HEK293 (cell line): ENCODE measurements at regions not wholly inside any gene's neighbourhood (a gene's known extent, or its start where the extent isn't known, plus 50 kb on each side); places are given as distances from the start of the nearest gene placed in this dataset.

Experiments used
- CTCF ChIA-PET: fragments of 350-600 bp; formaldehyde crosslinking; extraction: SDS; loops from one replicate; lab custom pipeline; 2021; ENCODE audit warnings: antibody characterized with exemption; lab: Yijun Ruan, JAX
- POLR2A ChIA-PET: fragments of 300-600 bp; formaldehyde crosslinking; extraction: SDS; loops from one replicate; lab custom pipeline; 2020; ENCODE audit warnings: antibody characterized with exemption, inconsistent platforms; lab: Yijun Ruan, JAX
- H3K27ac ChIP-seq: fragments of 200-500 bp; sonication (Bioruptor generic); 2 replicates; pipeline ENCODE4 v1.5.1; 2014; ENCODE audit warnings: low read depth, low read length, control low read depth, inconsistent platforms; ENCODE audit errors: extremely low read depth
- H3K36me3 ChIP-seq, 2 experiments: fragments of 200-500 bp in 1 of 2; sonication (Bioruptor generic) in 1 of 2; 1 replicate in 1 of 2; 2 replicates in 1 of 2; pipeline ENCODE4 v1.5.1; 2014 to 2017; ENCODE audit warnings: inconsistent platforms in 2 of 2, low read length in 2 of 2; ENCODE audit not compliant: control insufficient read depth in 2 of 2, insufficient read depth in 1 of 2
- H3K4me1 ChIP-seq: fragments of 200-500 bp; sonication (Bioruptor generic); 2 replicates; pipeline ENCODE4 v1.5.1; 2014; ENCODE audit warnings: mild to moderate bottlenecking, low read length, inconsistent platforms; ENCODE audit not compliant: control insufficient read depth, insufficient read depth
- H3K4me3 ChIP-seq: 2 replicates; pipeline ENCODE4 v1.5.1; 2011; ENCODE audit warnings: low read depth, mild to moderate bottlenecking, control low read depth, low read length, moderate library complexity
- H3K9me3 ChIP-seq: fragments of 200-500 bp; sonication (Bioruptor generic); 2 replicates; pipeline ENCODE4 v1.5.1; 2014; ENCODE audit warnings: low read depth, low read length, inconsistent platforms; ENCODE audit not compliant: control insufficient read depth, insufficient read depth
- FEZF1 ChIP-seq: fragments of 450-650 bp; formaldehyde crosslinking; IDR thresholded peaks from 2 replicates; pipeline ENCODE4 v1.5.1; 2016; ENCODE audit warnings: missing biosample characterization, missing genetic modification characterization
- MYNN ChIP-seq: fragments of 450-650 bp; formaldehyde crosslinking; IDR thresholded peaks from 2 replicates; pipeline ENCODE4 v1.5.1; 2016; ENCODE audit warnings: missing biosample characterization, missing genetic modification characterization, borderline replicate concordance
- RBAK ChIP-seq: fragments of 450-650 bp; formaldehyde crosslinking; IDR thresholded peaks from 2 replicates; pipeline ENCODE4 v1.5.1; 2016; ENCODE audit warnings: missing biosample characterization, missing genetic modification characterization
- YY1 ChIP-seq: fragments of 450-650 bp; formaldehyde crosslinking; IDR thresholded peaks from 2 replicates; pipeline ENCODE4 v1.5.1; 2018; ENCODE audit warnings: missing biosample characterization, missing genetic modification characterization
- ZNF132 ChIP-seq: fragments of 450-650 bp; formaldehyde crosslinking; IDR thresholded peaks from 2 replicates; pipeline ENCODE4 v1.5.1; 2017; ENCODE audit warnings: missing biosample characterization, missing genetic modification characterization, borderline replicate concordance
- ZNF16 ChIP-seq: fragments of 450-650 bp; formaldehyde crosslinking; IDR thresholded peaks from 2 replicates; pipeline ENCODE4 v1.5.1; 2016; ENCODE audit warnings: low read depth, missing biosample characterization, missing genetic modification characterization
- ZNF184 ChIP-seq: fragments of 450-650 bp; IDR thresholded peaks from 2 replicates; pipeline ENCODE4 v1.5.1; 2018; ENCODE audit warnings: missing biosample characterization, mild to moderate bottlenecking, missing genetic modification characterization
- ZNF324 ChIP-seq: fragments of 450-650 bp; formaldehyde crosslinking; IDR thresholded peaks from 2 replicates; pipeline ENCODE4 v1.5.1; 2016; ENCODE audit warnings: missing biosample characterization, missing genetic modification characterization
- ZNF394 ChIP-seq: fragments of 450-650 bp; formaldehyde crosslinking; IDR thresholded peaks from 2 replicates; pipeline ENCODE4 v1.5.1; 2016; ENCODE audit warnings: missing biosample characterization, missing genetic modification characterization, mild to moderate bottlenecking, moderate library complexity, borderline replicate concordance
- ZNF433 ChIP-seq: fragments of 450-650 bp; formaldehyde crosslinking; IDR thresholded peaks from 2 replicates; pipeline ENCODE4 v1.5.1; 2016; ENCODE audit warnings: missing biosample characterization, missing genetic modification characterization, low read depth
- ZNF510 ChIP-seq: fragments of 450-650 bp; formaldehyde crosslinking; IDR thresholded peaks from 2 replicates; pipeline ENCODE4 v1.5.1; 2018; ENCODE audit warnings: mild to moderate bottlenecking, missing genetic modification characterization, missing biosample characterization; ENCODE audit not compliant: insufficient replicate concordance
- ZNF571 ChIP-seq: fragments of 450-650 bp; formaldehyde crosslinking; IDR thresholded peaks from 2 replicates; pipeline ENCODE4 v1.5.0; 2017; ENCODE audit warnings: missing biosample characterization, missing genetic modification characterization
- ZNF660 ChIP-seq: fragments of 450-650 bp; IDR thresholded peaks from 2 replicates; pipeline ENCODE4 v1.5.1; 2018; ENCODE audit warnings: missing biosample characterization, mild to moderate bottlenecking, missing genetic modification characterization
- ZSCAN23 ChIP-seq: fragments of 450-650 bp; formaldehyde crosslinking; IDR thresholded peaks from 2 replicates; pipeline ENCODE4 v1.5.1; 2016; ENCODE audit warnings: missing biosample characterization, missing genetic modification characterization
- TF ChIP-seq, protein P1 (sequence below): fragments of 450-650 bp; formaldehyde crosslinking; IDR thresholded peaks from 2 replicates; pipeline ENCODE4 v1.5.1; 2017; ENCODE audit warnings: missing biosample characterization, missing genetic modification characterization
- TF ChIP-seq, protein P2 (sequence below): fragments of 450-650 bp; formaldehyde crosslinking; IDR thresholded peaks from 2 replicates; pipeline ENCODE4 v1.5.1; 2017; ENCODE audit warnings: missing biosample characterization, missing genetic modification characterization
- TF ChIP-seq, protein P3 (sequence below): fragments of 450-650 bp; formaldehyde crosslinking; IDR thresholded peaks from 2 replicates; pipeline ENCODE4 v1.5.1; 2017; ENCODE audit warnings: missing biosample characterization, missing genetic modification characterization
- TF ChIP-seq, protein P4 (sequence below): fragments of 450-650 bp; formaldehyde crosslinking; IDR thresholded peaks from 2 replicates; pipeline ENCODE4 v1.5.1; 2017; ENCODE audit warnings: missing biosample characterization, missing genetic modification characterization
- TF ChIP-seq, protein P5 (sequence below): fragments of 450-650 bp; formaldehyde crosslinking; IDR thresholded peaks from 2 replicates; pipeline ENCODE4 v1.5.1; 2016; ENCODE audit warnings: missing biosample characterization, missing genetic modification characterization
- TF ChIP-seq, protein P6 (sequence below): fragments of 450-650 bp; formaldehyde crosslinking; IDR thresholded peaks from 2 replicates; pipeline ENCODE4 v1.5.1; 2016; ENCODE audit warnings: missing biosample characterization, missing genetic modification characterization

DNA sequence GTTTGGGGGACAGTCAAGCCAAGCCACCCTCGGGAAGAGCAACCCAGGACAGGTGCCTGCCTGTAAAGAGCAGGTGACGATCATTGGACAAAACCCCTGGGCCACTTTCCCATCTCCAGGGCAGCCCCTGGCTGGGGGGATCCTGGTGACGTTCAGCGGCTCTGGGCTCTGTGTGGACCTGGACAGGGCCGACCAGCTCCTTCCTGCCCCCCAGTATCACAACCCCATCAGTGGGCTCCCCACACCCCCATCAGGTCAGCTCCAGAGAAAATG lies 57.3 kb upstream of the ASAP2 start (continued):
- TF ChIP-seq, protein P1, sequence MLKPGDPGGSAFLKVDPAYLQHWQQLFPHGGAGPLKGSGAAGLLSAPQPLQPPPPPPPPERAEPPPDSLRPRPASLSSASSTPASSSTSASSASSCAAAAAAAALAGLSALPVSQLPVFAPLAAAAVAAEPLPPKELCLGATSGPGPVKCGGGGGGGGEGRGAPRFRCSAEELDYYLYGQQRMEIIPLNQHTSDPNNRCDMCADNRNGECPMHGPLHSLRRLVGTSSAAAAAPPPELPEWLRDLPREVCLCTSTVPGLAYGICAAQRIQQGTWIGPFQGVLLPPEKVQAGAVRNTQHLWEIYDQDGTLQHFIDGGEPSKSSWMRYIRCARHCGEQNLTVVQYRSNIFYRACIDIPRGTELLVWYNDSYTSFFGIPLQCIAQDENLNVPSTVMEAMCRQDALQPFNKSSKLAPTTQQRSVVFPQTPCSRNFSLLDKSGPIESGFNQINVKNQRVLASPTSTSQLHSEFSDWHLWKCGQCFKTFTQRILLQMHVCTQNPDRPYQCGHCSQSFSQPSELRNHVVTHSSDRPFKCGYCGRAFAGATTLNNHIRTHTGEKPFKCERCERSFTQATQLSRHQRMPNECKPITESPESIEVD (tag by site-specific recombination): no peak

DNA sequence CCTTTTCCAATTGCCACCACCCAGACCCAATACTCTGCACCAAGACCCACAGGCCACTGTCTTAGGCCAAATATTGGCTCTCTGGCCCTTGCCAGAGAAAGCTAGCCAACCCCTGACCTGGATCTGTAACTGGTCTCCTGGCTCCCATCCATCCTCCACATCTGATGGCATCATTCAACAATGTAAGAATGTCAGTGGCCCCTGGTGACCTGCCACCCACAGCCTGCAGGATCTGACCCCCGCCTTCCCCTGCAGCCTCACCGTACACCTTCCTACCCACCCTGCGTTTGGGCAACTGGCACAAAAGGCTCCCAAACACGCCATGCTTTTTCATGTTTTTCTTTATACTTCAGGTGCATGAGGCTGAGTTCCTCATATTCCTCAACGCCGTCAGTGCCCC lies 60.0 kb upstream of the ASAP2 start:
- Histone ChIP-seq H3K4me1 (no peaks in the 10 kb centered on the region), H3K9me3 (no peaks in the 10 kb centered on the region), H3K27ac (no peak overlapping the region), H3K4me3 (no peak overlapping the region), H3K36me3 (no peaks in the 10 kb centered on the region)
- no peak for TF ChIP-seq ZNF394 (tag by site-specific recombination)
- no peak for TF ChIP-seq ZNF433 (tag by site-specific recombination)
- TF ChIP-seq ZNF16 (tag by site-specific recombination): no peak
- TF ChIP-seq, protein P2, sequence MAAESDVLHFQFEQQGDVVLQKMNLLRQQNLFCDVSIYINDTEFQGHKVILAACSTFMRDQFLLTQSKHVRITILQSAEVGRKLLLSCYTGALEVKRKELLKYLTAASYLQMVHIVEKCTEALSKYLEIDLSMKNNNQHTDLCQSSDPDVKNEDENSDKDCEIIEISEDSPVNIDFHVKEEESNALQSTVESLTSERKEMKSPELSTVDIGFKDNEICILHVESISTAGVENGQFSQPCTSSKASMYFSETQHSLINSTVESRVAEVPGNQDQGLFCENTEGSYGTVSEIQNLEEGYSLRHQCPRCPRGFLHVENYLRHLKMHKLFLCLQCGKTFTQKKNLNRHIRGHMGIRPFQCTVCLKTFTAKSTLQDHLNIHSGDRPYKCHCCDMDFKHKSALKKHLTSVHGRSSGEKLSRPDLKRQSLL (tag by site-specific recombination): no peak
- no peak for TF ChIP-seq ZNF324 (tag by site-specific recombination)
- TF ChIP-seq ZNF510 (tag by site-specific recombination): no peak
- no peak for TF ChIP-seq ZNF132
- TF ChIP-seq, protein P3, sequence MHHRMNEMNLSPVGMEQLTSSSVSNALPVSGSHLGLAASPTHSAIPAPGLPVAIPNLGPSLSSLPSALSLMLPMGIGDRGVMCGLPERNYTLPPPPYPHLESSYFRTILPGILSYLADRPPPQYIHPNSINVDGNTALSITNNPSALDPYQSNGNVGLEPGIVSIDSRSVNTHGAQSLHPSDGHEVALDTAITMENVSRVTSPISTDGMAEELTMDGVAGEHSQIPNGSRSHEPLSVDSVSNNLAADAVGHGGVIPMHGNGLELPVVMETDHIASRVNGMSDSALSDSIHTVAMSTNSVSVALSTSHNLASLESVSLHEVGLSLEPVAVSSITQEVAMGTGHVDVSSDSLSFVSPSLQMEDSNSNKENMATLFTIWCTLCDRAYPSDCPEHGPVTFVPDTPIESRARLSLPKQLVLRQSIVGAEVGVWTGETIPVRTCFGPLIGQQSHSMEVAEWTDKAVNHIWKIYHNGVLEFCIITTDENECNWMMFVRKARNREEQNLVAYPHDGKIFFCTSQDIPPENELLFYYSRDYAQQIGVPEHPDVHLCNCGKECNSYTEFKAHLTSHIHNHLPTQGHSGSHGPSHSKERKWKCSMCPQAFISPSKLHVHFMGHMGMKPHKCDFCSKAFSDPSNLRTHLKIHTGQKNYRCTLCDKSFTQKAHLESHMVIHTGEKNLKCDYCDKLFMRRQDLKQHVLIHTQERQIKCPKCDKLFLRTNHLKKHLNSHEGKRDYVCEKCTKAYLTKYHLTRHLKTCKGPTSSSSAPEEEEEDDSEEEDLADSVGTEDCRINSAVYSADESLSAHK (tag by site-specific recombination): no peak
- TF ChIP-seq ZSCAN23 (tag by site-specific recombination): no peak
- TF ChIP-seq ZNF571 (tag by site-specific recombination): no peak
- TF ChIP-seq MYNN: no peak
- TF ChIP-seq YY1 (tag by site-specific recombination): no peak
- TF ChIP-seq ZNF184: no peak
- TF ChIP-seq, protein P4, sequence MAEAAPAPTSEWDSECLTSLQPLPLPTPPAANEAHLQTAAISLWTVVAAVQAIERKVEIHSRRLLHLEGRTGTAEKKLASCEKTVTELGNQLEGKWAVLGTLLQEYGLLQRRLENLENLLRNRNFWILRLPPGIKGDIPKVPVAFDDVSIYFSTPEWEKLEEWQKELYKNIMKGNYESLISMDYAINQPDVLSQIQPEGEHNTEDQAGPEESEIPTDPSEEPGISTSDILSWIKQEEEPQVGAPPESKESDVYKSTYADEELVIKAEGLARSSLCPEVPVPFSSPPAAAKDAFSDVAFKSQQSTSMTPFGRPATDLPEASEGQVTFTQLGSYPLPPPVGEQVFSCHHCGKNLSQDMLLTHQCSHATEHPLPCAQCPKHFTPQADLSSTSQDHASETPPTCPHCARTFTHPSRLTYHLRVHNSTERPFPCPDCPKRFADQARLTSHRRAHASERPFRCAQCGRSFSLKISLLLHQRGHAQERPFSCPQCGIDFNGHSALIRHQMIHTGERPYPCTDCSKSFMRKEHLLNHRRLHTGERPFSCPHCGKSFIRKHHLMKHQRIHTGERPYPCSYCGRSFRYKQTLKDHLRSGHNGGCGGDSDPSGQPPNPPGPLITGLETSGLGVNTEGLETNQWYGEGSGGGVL (tag by site-specific recombination): no peak
- TF ChIP-seq FEZF1 (tag by site-specific recombination): no peak
- TF ChIP-seq, protein P5, sequence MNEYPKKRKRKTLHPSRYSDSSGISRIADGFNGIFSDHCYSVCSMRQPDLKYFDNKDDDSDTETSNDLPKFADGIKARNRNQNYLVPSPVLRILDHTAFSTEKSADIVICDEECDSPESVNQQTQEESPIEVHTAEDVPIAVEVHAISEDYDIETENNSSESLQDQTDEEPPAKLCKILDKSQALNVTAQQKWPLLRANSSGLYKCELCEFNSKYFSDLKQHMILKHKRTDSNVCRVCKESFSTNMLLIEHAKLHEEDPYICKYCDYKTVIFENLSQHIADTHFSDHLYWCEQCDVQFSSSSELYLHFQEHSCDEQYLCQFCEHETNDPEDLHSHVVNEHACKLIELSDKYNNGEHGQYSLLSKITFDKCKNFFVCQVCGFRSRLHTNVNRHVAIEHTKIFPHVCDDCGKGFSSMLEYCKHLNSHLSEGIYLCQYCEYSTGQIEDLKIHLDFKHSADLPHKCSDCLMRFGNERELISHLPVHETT (tag by site-specific recombination): no peak
- TF ChIP-seq, protein P6, sequence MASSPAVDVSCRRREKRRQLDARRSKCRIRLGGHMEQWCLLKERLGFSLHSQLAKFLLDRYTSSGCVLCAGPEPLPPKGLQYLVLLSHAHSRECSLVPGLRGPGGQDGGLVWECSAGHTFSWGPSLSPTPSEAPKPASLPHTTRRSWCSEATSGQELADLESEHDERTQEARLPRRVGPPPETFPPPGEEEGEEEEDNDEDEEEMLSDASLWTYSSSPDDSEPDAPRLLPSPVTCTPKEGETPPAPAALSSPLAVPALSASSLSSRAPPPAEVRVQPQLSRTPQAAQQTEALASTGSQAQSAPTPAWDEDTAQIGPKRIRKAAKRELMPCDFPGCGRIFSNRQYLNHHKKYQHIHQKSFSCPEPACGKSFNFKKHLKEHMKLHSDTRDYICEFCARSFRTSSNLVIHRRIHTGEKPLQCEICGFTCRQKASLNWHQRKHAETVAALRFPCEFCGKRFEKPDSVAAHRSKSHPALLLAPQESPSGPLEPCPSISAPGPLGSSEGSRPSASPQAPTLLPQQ: no peak
- no peak for TF ChIP-seq ZNF660 (tag by site-specific recombination)
- no peak for TF ChIP-seq RBAK (tag by site-specific recombination)
- ChIA-PET CTCF (interaction anchor here (0.6 kb wide), 2 partner anchors 655 to 811 kb away, joined by 3 to 5 read pairs; no protein-coding TSS in a partner anchor), POLR2A (no interaction called here)
